OCI-LY7 (cell line): ENCODE measurements at regions not wholly inside any gene's neighbourhood (a gene's known extent, or its start where the extent isn't known, plus 50 kb on each side); places are given as distances from the start of the nearest gene placed in this dataset.

Experiments
- BruUV-seq: library from RNA; stranded (reverse); fragments of 400-500 nt; replicated peaks from 2 replicates; lab custom pipeline; 2021; lab: Mats Ljungman, UMichigan
- CTCF ChIA-PET: fragments of 300-600 bp; sonication (Branson Sonifier 250); formaldehyde crosslinking; loops from one replicate; lab custom pipeline; 2022; ENCODE audit warnings: antibody characterized with exemption; ENCODE audit not compliant: unreplicated experiment; lab: Charles Lee
- POLR2A ChIA-PET: fragments of 300-600 bp; sonication (Branson Sonifier 250); formaldehyde crosslinking; loops from one replicate; lab custom pipeline; 2022; ENCODE audit warnings: antibody characterized with exemption; lab: Charles Lee
- DNase-seq: peaks from one replicate; pipeline ENCODE4 v3.0.0-alpha.2; 2015; ENCODE audit warnings: low spot score
- H2AFZ ChIP-seq: fragments of 200-600 bp; sonication (generic), shearing (Covaris generic); 2 replicates; pipeline ENCODE4 v1.6.1; 2014; ENCODE audit warnings: mild to moderate bottlenecking, antibody characterized with exemption, low read length, moderate library complexity
- H3K27ac ChIP-seq: fragments of 200-600 bp; sonication (generic); 2 replicates; pipeline ENCODE4 v1.5.1; 2014; ENCODE audit warnings: mixed run types, low read depth, mild to moderate bottlenecking, moderate library complexity, low read length, inconsistent platforms; ENCODE audit not compliant: poor library complexity, severe bottlenecking
- H3K36me3 ChIP-seq: fragments of 200-600 bp; sonication (generic); 2 replicates; pipeline ENCODE4 v1.6.1; 2014; ENCODE audit warnings: mild to moderate bottlenecking, antibody characterized with exemption, low read length, moderate library complexity, mixed read lengths; ENCODE audit not compliant: insufficient read depth
- H3K4me1 ChIP-seq: fragments of 200-600 bp; sonication (generic); 2 replicates; pipeline ENCODE4 v1.5.1; 2014; ENCODE audit warnings: mild to moderate bottlenecking, low read length; ENCODE audit not compliant: insufficient read depth, poor library complexity, severe bottlenecking
- H3K4me2 ChIP-seq: fragments of 200-600 bp; sonication (generic); 2 replicates; pipeline ENCODE4 v1.6.1; 2014; ENCODE audit warnings: mild to moderate bottlenecking, low read length
- H3K4me3 ChIP-seq: fragments of 200-600 bp; sonication (generic); 2 replicates; pipeline ENCODE4 v1.5.1; 2014; ENCODE audit warnings: mild to moderate bottlenecking, low read depth, low read length; ENCODE audit not compliant: poor library complexity, severe bottlenecking
- H3K79me2 ChIP-seq: fragments of 200-600 bp; sonication (generic); 2 replicates; pipeline ENCODE4 v1.6.1; 2016; ENCODE audit warnings: low read depth, mild to moderate bottlenecking, low read length, moderate library complexity, mixed read lengths; ENCODE audit not compliant: insufficient read depth
- H3K9me2 ChIP-seq: fragments of 200-600 bp; sonication (generic); 2 replicates; pipeline ENCODE4 v1.6.1; 2016; ENCODE audit warnings: mild to moderate bottlenecking, low read length, mixed read lengths; ENCODE audit not compliant: insufficient read depth
- H3K9me3 ChIP-seq: fragments of 200-600 bp; sonication (generic); 2 replicates; pipeline ENCODE4 v1.6.1; 2014; ENCODE audit warnings: mild to moderate bottlenecking, mixed run types, low read length, mixed read lengths
- H4K20me1 ChIP-seq: fragments of 200-600 bp; sonication (generic); 2 replicates; pipeline ENCODE4 v1.6.1; 2014; ENCODE audit warnings: mild to moderate bottlenecking, antibody characterized with exemption, low read length, moderate library complexity, mixed read lengths; ENCODE audit not compliant: insufficient read depth
- CTCF ChIP-seq: fragments of 200-600 bp; sonication (generic); conservative IDR thresholded peaks from 2 replicates; pipeline ENCODE4 v1.5.1; 2014; ENCODE audit warnings: mild to moderate bottlenecking, antibody characterized with exemption, low read length, moderate library complexity, mixed read lengths
- EZH2phosphoT487 ChIP-seq: fragments of 200-600 bp; sonication (generic); IDR thresholded peaks from 2 replicates; pipeline ENCODE4 v1.6.1; 2018; ENCODE audit warnings: low read depth, borderline replicate concordance, mild to moderate bottlenecking, mixed run types, antibody characterized with exemption, low read length, moderate library complexity, mixed read lengths
- intact Hi-C: fragments of 100-400 bp; cut with micrococcal nuclease; formaldehyde crosslinking; loops from one replicate; pipeline ENCODE4 v1.10.0; 2022; ENCODE audit not compliant: unreplicated experiment

DNA sequence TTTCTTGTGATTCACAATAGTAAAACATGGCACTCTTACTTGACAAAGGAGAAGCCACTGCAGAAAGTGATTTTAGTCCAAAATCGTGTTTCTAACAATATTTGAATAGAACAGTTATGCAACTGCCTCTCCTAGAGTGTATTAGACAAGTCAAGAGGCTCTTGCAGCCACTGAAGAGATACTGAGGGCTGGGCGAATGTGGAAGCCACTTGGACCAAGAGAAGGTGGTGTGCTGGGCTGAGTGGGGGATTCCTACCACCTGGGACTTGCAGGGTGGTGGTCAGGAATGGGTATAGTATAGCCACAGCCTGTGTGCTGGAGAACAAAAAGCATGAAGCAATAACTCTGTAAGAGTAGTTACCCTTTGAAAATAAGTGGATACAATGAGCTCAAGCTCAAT is 223.8 kb upstream of the DNAJC19 start:
- no peaks in the 10 kb centered on the region for H3K79me2 ChIP-seq
- ChIA-PET POLR2A (no interaction called here), CTCF (no interaction called here)
- H4K20me1 ChIP-seq: no peaks in the 10 kb centered on the region
- no peaks in the 10 kb centered on the region for H3K4me1 ChIP-seq
- no peaks in the 10 kb centered on the region for H3K9me3 ChIP-seq
- H2AFZ ChIP-seq: no peak overlapping the region
- H3K4me2 ChIP-seq: no peak overlapping the region
- TF ChIP-seq CTCF: no peak
- no peak for TF ChIP-seq EZH2phosphoT487
- no peak overlapping the region for H3K27ac ChIP-seq
- no peak for DNase-seq
- BruUV-seq: no TSS peak
- no peaks in the 10 kb centered on the region for H3K36me3 ChIP-seq
- intact Hi-C loops: no loop called here
- H3K9me2 ChIP-seq: no peaks in the 10 kb centered on the region
- H3K4me3 ChIP-seq: no peak overlapping the region

- H3K27ac ChIP-seq: no peak overlapping the region
- H3K4me2 ChIP-seq: no peak overlapping the region
- ChIA-PET CTCF (no interaction called here), POLR2A (interaction anchor here (0.7 kb wide), 1 partner anchor 352 kb away, joined by 3 read pairs; no protein-coding TSS in a partner anchor)
- no peaks in the 10 kb centered on the region for H3K4me1 ChIP-seq
- H3K79me2 ChIP-seq: no peaks in the 10 kb centered on the region
- H4K20me1 ChIP-seq: no peaks in the 10 kb centered on the region
- H3K9me3 ChIP-seq: no peaks in the 10 kb centered on the region
- H2AFZ ChIP-seq: no peak overlapping the region
- no peak for TF ChIP-seq CTCF
- no peak for TF ChIP-seq EZH2phosphoT487
- intact Hi-C loops: no loop called here
- H3K9me2 ChIP-seq: no peaks in the 10 kb centered on the region
- no peak for DNase-seq
- no TSS peak for BruUV-seq
- no peaks in the 10 kb centered on the region for H3K36me3 ChIP-seq
- H3K4me3 ChIP-seq: no peak overlapping the region
Measured at GRCh38 chr3:181212271-181212670, 222.7 kb upstream of the DNAJC19 start.

DNA sequence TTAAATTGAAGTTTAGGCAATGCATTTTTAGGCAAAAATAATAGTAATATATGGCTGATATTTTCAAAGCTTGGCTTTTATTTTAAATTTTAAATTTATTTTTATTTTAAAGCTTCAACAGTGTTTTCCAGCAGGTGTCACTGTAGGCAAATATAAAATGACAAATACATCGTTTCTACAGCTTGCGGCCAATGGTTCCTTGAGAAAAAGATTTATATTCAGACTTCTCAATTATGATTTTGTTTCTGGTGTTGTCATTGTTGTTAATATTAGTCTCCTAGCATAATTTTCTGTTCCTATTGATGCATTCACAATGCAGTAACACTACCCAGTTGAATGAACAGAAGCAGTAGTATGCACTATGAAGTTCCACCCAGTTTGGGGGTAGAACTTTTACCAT is 220.7 kb upstream of the DNAJC19 start:
- CTCF ChIA-PET: no interaction called here
- no peak overlapping the region for H3K4me2 ChIP-seq

More for the DNA sequence above, 220.7 kb upstream of the DNAJC19 start:
- Histone ChIP-seq H4K20me1 (no peaks in the 10 kb centered on the region), H3K9me3 (no peaks in the 10 kb centered on the region), H3K9me2 (no peaks in the 10 kb centered on the region), H3K36me3 (no peaks in the 10 kb centered on the region), H2AFZ (no peak overlapping the region), H3K79me2 (no peaks in the 10 kb centered on the region), H3K4me3 (no peak overlapping the region), H3K4me1 (no peaks in the 10 kb centered on the region), H3K27ac (no peak overlapping the region)
- peak; percentile 31 for DNase-seq
- TF ChIP-seq EZH2phosphoT487 (no peak), CTCF (peak; percentile 76)
- BruUV-seq: no TSS peak
- POLR2A ChIA-PET: interaction anchor here (0.6 to 1.3 kb wide), 2 partner anchors 113 to 1440 kb away, joined by 3 read pairs; no protein-coding TSS in a partner anchor
- intact Hi-C loops: loop anchor here (2.0 kb wide), 1 partner anchor 491 kb away; no protein-coding TSS in a partner anchor
